ENCODE measurements at regions not wholly inside any gene's neighbourhood (a gene's known extent, or its start where the extent isn't known, plus 50 kb on each side); places are given as distances from the start of the nearest gene placed in this dataset.

DNA sequence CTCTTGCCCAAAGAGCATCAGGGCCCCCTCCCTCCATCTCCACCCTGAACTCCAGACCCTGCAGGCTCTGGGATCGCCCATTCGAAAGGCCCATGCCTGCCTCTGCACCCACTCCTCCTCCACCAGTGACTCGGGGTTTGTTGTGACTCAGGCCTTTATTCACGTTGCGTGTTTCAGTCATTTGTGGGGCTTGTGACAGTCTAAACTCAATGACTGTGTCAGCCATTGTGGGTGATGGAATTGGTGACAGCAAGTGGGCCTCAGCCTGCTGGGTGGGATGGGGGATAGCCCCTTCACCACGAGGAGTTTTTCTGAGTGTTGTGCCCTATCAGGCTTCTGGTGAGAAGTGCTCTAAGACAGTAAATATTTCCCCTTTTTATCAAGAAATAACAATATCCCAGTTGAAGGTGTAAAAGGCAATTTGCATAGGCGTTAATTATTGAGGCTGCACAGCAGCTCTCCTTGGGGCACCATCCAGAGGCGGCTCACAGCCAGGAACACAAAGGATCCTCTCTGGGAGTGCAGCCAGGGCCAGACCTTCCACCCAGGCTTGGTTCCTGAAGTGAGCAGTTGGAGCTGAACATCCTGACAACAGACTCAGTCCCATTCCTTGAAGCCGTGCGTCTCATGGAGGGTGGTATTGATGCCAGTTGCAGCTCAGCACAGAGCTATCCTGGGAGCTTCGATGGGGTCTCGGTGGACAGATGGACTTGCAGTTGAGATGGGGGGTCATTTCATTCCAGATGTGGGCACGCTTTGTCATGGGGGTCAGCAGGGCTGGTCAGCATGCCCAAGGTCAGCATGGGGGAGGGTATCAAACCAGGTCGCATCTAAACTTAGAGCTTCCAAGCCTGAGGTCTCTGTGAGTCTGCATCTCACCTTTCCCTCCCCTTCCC is 135.6 kb upstream of the CACNA1E start:
- H3K4me3 ChIP-seq (ENCODE audit: low read depth, low read length) = no peak overlapping the region
- no peaks in the 10 kb centered on the region for H3K36me3 ChIP-seq
- H3K27me3 ChIP-seq (ENCODE audit: insufficient read depth, low read depth, severe bottlenecking) = no peaks in the 10 kb centered on the region
- DNase-seq = no peak
- H3K9me3 ChIP-seq (ENCODE audit: severe bottlenecking) = no peaks in the 10 kb centered on the region
- no peak overlapping the region for H3K27ac ChIP-seq
- TF ChIP-seq, protein P1, sequence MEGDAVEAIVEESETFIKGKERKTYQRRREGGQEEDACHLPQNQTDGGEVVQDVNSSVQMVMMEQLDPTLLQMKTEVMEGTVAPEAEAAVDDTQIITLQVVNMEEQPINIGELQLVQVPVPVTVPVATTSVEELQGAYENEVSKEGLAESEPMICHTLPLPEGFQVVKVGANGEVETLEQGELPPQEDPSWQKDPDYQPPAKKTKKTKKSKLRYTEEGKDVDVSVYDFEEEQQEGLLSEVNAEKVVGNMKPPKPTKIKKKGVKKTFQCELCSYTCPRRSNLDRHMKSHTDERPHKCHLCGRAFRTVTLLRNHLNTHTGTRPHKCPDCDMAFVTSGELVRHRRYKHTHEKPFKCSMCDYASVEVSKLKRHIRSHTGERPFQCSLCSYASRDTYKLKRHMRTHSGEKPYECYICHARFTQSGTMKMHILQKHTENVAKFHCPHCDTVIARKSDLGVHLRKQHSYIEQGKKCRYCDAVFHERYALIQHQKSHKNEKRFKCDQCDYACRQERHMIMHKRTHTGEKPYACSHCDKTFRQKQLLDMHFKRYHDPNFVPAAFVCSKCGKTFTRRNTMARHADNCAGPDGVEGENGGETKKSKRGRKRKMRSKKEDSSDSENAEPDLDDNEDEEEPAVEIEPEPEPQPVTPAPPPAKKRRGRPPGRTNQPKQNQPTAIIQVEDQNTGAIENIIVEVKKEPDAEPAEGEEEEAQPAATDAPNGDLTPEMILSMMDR (IDR thresholded peaks at IDR 0.05; ENCODE audit: low read depth, low read length) = no peak

- Histone ChIP-seq H3K27me3 (ENCODE audit: insufficient read depth, low read depth, severe bottlenecking) (no peaks in the 10 kb centered on the region), H3K27ac (no peak overlapping the region), H3K4me3 (ENCODE audit: low read depth, low read length) (no peak overlapping the region), H3K36me3 (no peaks in the 10 kb centered on the region), H3K9me3 (ENCODE audit: severe bottlenecking) (no peaks in the 10 kb centered on the region)
- TF ChIP-seq, protein P1 (IDR thresholded peaks at IDR 0.05; ENCODE audit: low read depth, low read length) = no peak
- no peak for DNase-seq
Observed at GRCh38 chr1:181349512-181349911, 133.8 kb upstream of the CACNA1E start.

DNA sequence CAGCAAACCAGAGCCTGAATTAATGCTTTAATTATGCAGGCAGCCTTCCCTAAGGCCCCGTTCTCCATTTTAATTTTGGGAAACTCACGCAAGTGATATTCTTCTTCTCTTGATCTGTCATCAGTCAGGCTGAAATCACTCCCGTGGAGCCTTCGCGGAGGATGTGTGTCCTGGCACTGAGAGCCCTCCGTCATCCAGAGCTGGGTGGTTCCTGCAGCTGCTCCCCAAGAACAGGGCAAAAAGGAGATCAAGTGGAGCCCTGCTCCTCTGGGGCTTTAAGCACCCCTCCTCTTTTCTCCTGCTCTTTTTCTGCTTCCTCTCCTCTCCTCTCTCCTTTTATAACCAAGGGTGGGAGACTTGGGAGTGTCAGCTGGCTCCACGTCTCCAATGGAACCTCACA is 133.2 kb upstream of the CACNA1E start:
- no peaks in the 10 kb centered on the region for H3K9me3 ChIP-seq (ENCODE audit: severe bottlenecking)
- DNase-seq = no peak
- no peaks in the 10 kb centered on the region for H3K27me3 ChIP-seq (ENCODE audit: insufficient read depth, low read depth, severe bottlenecking)
- no peak overlapping the region for H3K4me3 ChIP-seq (ENCODE audit: low read depth, low read length)
- H3K36me3 ChIP-seq = no peaks in the 10 kb centered on the region
- TF ChIP-seq, protein P1 (IDR thresholded peaks at IDR 0.05; ENCODE audit: low read depth, low read length) = no peak
- no peak overlapping the region for H3K27ac ChIP-seq

GRCh38 chr1:181351740-181352139 is 131.6 kb upstream of the CACNA1E start:
- H3K27ac ChIP-seq = no peak overlapping the region
- no peaks in the 10 kb centered on the region for H3K27me3 ChIP-seq (ENCODE audit: insufficient read depth, low read depth, severe bottlenecking)
- DNase-seq = no peak

DNA sequence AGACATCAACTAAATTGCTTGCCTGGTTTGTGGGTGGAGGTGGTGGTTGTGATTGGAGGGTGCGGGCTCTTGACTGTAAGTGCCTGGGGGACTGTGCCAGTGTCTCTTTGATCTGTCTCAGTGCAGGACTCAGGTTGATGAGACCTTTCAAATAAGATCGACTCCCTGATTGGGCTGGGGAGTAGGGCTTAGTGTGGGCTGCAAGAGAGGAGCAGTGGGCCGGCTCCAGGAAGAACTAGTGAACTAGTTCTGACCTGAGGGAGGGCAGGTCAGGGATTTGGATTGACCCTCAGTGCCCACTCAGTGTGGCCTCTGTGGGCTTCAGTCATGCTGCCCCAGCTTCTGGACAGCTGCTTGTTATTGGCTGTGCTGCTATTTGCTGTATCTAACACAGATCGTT is 130.6 kb upstream of the CACNA1E start:
- TF ChIP-seq, protein P1 (IDR thresholded peaks at IDR 0.05; ENCODE audit: low read depth, low read length) = no peak
- no peaks in the 10 kb centered on the region for H3K27me3 ChIP-seq (ENCODE audit: insufficient read depth, low read depth, severe bottlenecking)
- DNase-seq = no peak
- no peak overlapping the region for H3K27ac ChIP-seq
- H3K36me3 ChIP-seq = no peaks in the 10 kb centered on the region
- no peaks in the 10 kb centered on the region for H3K9me3 ChIP-seq (ENCODE audit: severe bottlenecking)
- no peak overlapping the region for H3K4me3 ChIP-seq (ENCODE audit: low read depth, low read length)

More at GRCh38 chr1:181351740-181352139, 131.6 kb upstream of the CACNA1E start:
- H3K4me3 ChIP-seq (ENCODE audit: low read depth, low read length) = no peak overlapping the region
- TF ChIP-seq, protein P1 (IDR thresholded peaks at IDR 0.05; ENCODE audit: low read depth, low read length) = no peak
- no peaks in the 10 kb centered on the region for H3K9me3 ChIP-seq (ENCODE audit: severe bottlenecking)
- H3K36me3 ChIP-seq = no peaks in the 10 kb centered on the region
